Inferior parietal cortex (tissue), 1 donor: ENCODE measurements at regions not wholly inside any gene's neighbourhood (a gene's known extent, or its start where the extent isn't known, plus 50 kb on each side); places are given as distances from the start of the nearest gene placed in this dataset.

Experiments used
- DNase-seq: peaks from one replicate; pipeline ENCODE4 v3.0.0-alpha.2; 2016; ENCODE audit errors: extremely low spot score

DNA sequence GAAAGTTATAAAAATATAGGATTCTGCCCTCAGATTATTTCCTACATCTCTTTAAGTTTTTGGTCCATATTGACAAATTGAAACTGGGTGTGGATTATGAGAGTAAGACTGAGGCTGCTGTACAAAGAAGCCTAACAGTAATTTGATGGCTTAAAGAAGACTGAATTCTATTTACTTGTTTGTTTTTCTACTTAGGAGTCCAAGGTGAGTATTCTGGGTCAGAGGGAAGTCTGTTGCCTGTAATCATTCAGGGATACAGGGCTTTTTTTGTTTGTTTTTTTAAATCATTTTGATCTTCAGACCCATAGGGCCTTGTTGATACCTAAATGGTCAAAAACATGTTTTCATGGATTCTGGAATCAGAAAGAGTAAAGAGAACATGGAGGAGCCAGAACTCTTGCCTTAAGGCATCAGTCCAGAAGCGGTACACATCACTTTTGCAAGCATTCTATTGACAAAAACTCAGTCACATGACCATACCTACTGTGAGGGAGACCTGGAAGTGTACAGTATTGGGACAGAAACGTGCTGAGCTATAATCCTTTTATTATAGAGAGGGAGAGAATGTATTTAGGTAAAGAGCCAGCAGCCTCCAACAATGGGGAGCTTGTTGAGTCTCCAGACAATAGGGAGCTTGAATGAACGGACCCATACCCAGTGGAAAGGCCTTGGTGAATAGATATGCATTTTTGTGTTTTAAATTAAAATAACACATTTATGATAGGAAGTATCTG is 102.7 kb downstream of the LRRC70 start:
- DNase-seq = no peak

DNA sequence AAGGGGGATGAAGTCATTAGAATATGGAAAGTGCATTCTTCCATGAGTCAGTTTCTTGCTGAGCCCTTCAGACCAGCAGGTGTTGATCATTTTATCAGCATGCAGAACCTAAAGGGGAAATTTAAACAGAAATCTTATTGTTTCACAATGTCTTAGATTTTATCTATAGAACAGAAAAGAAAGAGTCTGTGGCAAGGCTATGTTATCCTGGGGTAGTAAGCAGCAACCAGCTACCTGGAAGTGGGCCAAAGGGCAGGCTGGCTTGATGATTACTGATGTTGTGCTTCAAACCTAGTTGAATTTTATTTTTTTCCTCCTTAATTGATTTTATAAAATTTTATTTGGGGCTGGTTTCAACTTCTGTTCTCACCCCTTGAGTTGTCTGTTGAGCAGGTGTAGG is 101.5 kb downstream of the LRRC70 start:
- no peak for DNase-seq
